ENCODE measurements at regions not wholly inside any gene's neighbourhood (a gene's known extent, or its start where the extent isn't known, plus 50 kb on each side); places are given as distances from the start of the nearest gene placed in this dataset.
"Not testable (repeated sequence)": the region's sequence is repeated elsewhere in the genome, so short reads cannot be mapped to it uniquely, and the experiment has no call there.

- no peak for DNase-seq
Observed at GRCh38 chr3:20810555-20810954, 624.5 kb upstream of the SGO1 start.

- DNase-seq, result no peak
Observed at GRCh38 chr3:20809356-20809755, 623.4 kb upstream of the SGO1 start.

GRCh38 chr3:20808864-20809263, 622.9 kb upstream of the SGO1 start:
- no peak for DNase-seq

GRCh38 chr3:20798666-20799065, 612.7 kb upstream of the SGO1 start:
- DNase-seq, result no peak

- DNase-seq, result no peak
Observed at GRCh38 chr3:20787005-20787404, 601.0 kb upstream of the SGO1 start.

GRCh38 chr3:20776692-20777091, 590.7 kb upstream of the SGO1 start:
- DNase-seq, result no peak

GRCh38 chr3:20776286-20776685, 590.3 kb upstream of the SGO1 start:
- DNase-seq, result no peak

- DNase-seq, result no peak
Observed at GRCh38 chr3:20773320-20773984, 587.4 kb upstream of the SGO1 start.

- DNase-seq, result peak; percentile 55
Observed at GRCh38 chr3:20772869-20773268, 586.9 kb upstream of the SGO1 start.

- no peak for DNase-seq
Observed at GRCh38 chr3:20769430-20769829, 583.4 kb upstream of the SGO1 start.

GRCh38 chr3:20760981-20761380, 575.0 kb upstream of the SGO1 start:
- no peak for DNase-seq

GRCh38 chr3:20752416-20752815, 566.4 kb upstream of the SGO1 start:
- no peak for DNase-seq

- no peak for DNase-seq
Observed at GRCh38 chr3:20751296-20751695, 565.3 kb upstream of the SGO1 start.

GRCh38 chr3:20747741-20748140, 561.7 kb upstream of the SGO1 start:
- no peak for DNase-seq

GRCh38 chr3:20743553-20744321, 557.7 kb upstream of the SGO1 start:
- DNase-seq, result no peak

- no peak for DNase-seq
Observed at GRCh38 chr3:20742903-20743552, 557.0 kb upstream of the SGO1 start.

- DNase-seq, result no peak
Observed at GRCh38 chr3:20741381-20741780, 555.4 kb upstream of the SGO1 start.

- DNase-seq, result no peak
Observed at GRCh38 chr3:20739814-20740213, 553.8 kb upstream of the SGO1 start.

- no peak for DNase-seq
Observed at GRCh38 chr3:20736287-20736852, 550.4 kb upstream of the SGO1 start.

GRCh38 chr3:20729185-20729584, 543.2 kb upstream of the SGO1 start:
- no peak for DNase-seq

- DNase-seq, result no peak
Observed at GRCh38 chr3:20726786-20727185, 540.8 kb upstream of the SGO1 start.

GRCh38 chr3:20724241-20724640, 538.2 kb upstream of the SGO1 start:
- no peak for DNase-seq

- not testable (repeated sequence) for DNase-seq
Observed at GRCh38 chr3:20716425-20716824, 530.4 kb upstream of the SGO1 start.

GRCh38 chr3:20701641-20702040, 515.6 kb upstream of the SGO1 start:
- DNase-seq, result no peak

Data from DMS153 (cell line).